PC-3 (cell line): ENCODE measurements at regions not wholly inside any gene's neighbourhood (a gene's known extent, or its start where the extent isn't known, plus 50 kb on each side); places are given as distances from the start of the nearest gene placed in this dataset.

Experiments used
- ATAC-seq: fragments of 200-7000 bp; cut with Tn5 transposase; 2 replicates; pipeline ENCODE4 v1.9.1; 2020; ENCODE audit warnings: mild to moderate bottlenecking, moderate library complexity
- BruUV-seq: library from RNA; stranded (reverse); fragments of 400-500 nt; replicated peaks from 2 replicates; lab custom pipeline; 2021; lab: Mats Ljungman, UMichigan
- CTCF ChIA-PET: fragments of 300-600 bp; sonication (Branson Sonifier 250); formaldehyde crosslinking; loops from one replicate; lab custom pipeline; 2022; ENCODE audit warnings: antibody characterized with exemption; lab: Charles Lee
- POLR2A ChIA-PET: fragments of 300-600 bp; sonication (Branson Sonifier 250); formaldehyde crosslinking; loops from one replicate; lab custom pipeline; 2022; ENCODE audit warnings: antibody characterized with exemption; ENCODE audit not compliant: unreplicated experiment; lab: Charles Lee
- DNase-seq: peaks from one replicate; pipeline ENCODE4 v3.0.0-alpha.2; 2015
- H2AFZ ChIP-seq: fragments of 300-600 bp; sonication (generic); 2 replicates; pipeline ENCODE4 v1.6.0; 2016; ENCODE audit warnings: antibody characterized with exemption, low read length
- H3F3A ChIP-seq: fragments of 300-600 bp; sonication (generic); one replicate; pipeline ENCODE4 v1.6.0; 2017; ENCODE audit warnings: antibody characterized with exemption, low read length, control low read depth, mild to moderate bottlenecking; ENCODE audit not compliant: unreplicated experiment
- H3K27ac ChIP-seq: fragments of 300-600 bp; sonication (generic); 2 replicates; pipeline ENCODE4 v1.5.1; 2016; ENCODE audit warnings: mild to moderate bottlenecking, low read length
- H3K27me3 ChIP-seq: fragments of 300-600 bp; sonication (generic); 2 replicates; pipeline ENCODE4 v1.6.1; 2016; ENCODE audit warnings: low read length, mixed read lengths
- H3K36me3 ChIP-seq: fragments of 300-600 bp; sonication (generic); 2 replicates; pipeline ENCODE4 v1.6.1; 2016; ENCODE audit warnings: low read depth, mixed run types, low read length, mixed read lengths
- H3K4me1 ChIP-seq: fragments of 300-600 bp; sonication (generic); 2 replicates; pipeline ENCODE4 v1.5.1; 2016; ENCODE audit warnings: low read length; ENCODE audit not compliant: insufficient read depth
- H3K4me2 ChIP-seq: fragments of 300-600 bp; sonication (generic); 2 replicates; pipeline ENCODE4 v1.6.0; 2016; ENCODE audit warnings: low read length
- H3K4me3 ChIP-seq: fragments of 300-600 bp; sonication (generic); 2 replicates; pipeline ENCODE4 v1.5.1; 2016; ENCODE audit warnings: mild to moderate bottlenecking, low read length, mixed read lengths
- H3K79me2 ChIP-seq: fragments of 300-600 bp; sonication (generic); 2 replicates; pipeline ENCODE4 v1.6.1; 2017; ENCODE audit warnings: low read length, mixed read lengths
- H3K9ac ChIP-seq: fragments of 300-600 bp; sonication (generic); 2 replicates; pipeline ENCODE4 v1.6.0; 2016; ENCODE audit warnings: mild to moderate bottlenecking, low read length
- H3K9me2 ChIP-seq: fragments of 300-600 bp; sonication (generic); replicated peaks from 2 replicates; pipeline ENCODE4 v1.6.1; 2016; ENCODE audit warnings: mixed run types, low read length, mixed read lengths
- H3K9me3 ChIP-seq: fragments of 300-600 bp; sonication (generic); 2 replicates; pipeline ENCODE4 v1.6.1; 2016; ENCODE audit warnings: low read length, mixed read lengths
- H4K20me1 ChIP-seq: fragments of 300-600 bp; sonication (generic); 2 replicates; pipeline ENCODE4 v1.6.1; 2016; ENCODE audit warnings: low read length, mixed read lengths
- EZH2 ChIP-seq: fragments of 300-600 bp; sonication (generic); IDR thresholded peaks from one replicate; pipeline ENCODE4 v1.6.1; 2017; ENCODE audit warnings: antibody characterized with exemption, mild to moderate bottlenecking, low read length; ENCODE audit not compliant: unreplicated experiment
- EZH2phosphoT487 ChIP-seq: fragments of 300-600 bp; sonication (generic); IDR thresholded peaks from 2 replicates; pipeline ENCODE4 v1.6.1; 2018; ENCODE audit warnings: mild to moderate bottlenecking, antibody characterized with exemption, low read length, borderline replicate concordance
- intact Hi-C: fragments of 100-400 bp; cut with micrococcal nuclease; formaldehyde crosslinking; loops from 2 replicates; pipeline ENCODE4 v1.9.0; 2023
- TF ChIP-seq, protein P1 (sequence below): fragments of 300-600 bp; sonication (generic); conservative IDR thresholded peaks from 2 replicates; pipeline ENCODE4 v1.5.1; 2017; ENCODE audit warnings: antibody characterized with exemption, low read depth, mild to moderate bottlenecking, low read length

DNA sequence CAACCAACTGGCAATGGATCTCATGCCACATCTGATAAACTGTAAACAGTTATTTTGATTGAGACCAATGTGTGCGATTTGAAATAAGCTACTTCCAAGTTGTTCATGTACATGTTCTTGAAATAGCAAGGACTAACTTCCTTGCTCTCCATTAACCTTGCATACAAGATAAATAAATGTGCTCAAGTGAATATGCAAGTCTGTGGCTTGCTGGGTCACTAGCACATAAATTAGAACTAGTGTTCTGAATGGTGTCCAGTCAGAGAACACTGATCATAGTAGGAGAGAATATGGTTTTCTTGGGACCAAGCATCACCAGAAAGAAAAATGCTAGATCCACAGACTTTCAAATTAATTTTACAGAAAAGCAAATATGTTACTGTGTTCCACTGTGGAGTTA, 640.0 kb upstream of the CCDC54 start:
- no peak overlapping the region for H3K27ac ChIP-seq
- H3F3A ChIP-seq = no peaks in the 10 kb centered on the region
- CTCF ChIA-PET = no interaction called here
- no peaks in the 10 kb centered on the region for H3K9me2 ChIP-seq
- POLR2A ChIA-PET = no interaction called here
- intact Hi-C loops = no loop called here
- H3K9me3 ChIP-seq = no peaks in the 10 kb centered on the region
- no peak for DNase-seq
- H3K4me2 ChIP-seq = no peak overlapping the region
- no peak overlapping the region for H3K4me3 ChIP-seq
- no peaks in the 10 kb centered on the region for H3K79me2 ChIP-seq
- H3K27me3 ChIP-seq = no peaks in the 10 kb centered on the region
- ATAC-seq = no peak
- TF ChIP-seq, protein P1, sequence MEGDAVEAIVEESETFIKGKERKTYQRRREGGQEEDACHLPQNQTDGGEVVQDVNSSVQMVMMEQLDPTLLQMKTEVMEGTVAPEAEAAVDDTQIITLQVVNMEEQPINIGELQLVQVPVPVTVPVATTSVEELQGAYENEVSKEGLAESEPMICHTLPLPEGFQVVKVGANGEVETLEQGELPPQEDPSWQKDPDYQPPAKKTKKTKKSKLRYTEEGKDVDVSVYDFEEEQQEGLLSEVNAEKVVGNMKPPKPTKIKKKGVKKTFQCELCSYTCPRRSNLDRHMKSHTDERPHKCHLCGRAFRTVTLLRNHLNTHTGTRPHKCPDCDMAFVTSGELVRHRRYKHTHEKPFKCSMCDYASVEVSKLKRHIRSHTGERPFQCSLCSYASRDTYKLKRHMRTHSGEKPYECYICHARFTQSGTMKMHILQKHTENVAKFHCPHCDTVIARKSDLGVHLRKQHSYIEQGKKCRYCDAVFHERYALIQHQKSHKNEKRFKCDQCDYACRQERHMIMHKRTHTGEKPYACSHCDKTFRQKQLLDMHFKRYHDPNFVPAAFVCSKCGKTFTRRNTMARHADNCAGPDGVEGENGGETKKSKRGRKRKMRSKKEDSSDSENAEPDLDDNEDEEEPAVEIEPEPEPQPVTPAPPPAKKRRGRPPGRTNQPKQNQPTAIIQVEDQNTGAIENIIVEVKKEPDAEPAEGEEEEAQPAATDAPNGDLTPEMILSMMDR = no peak
- TF ChIP-seq EZH2 (no peak), EZH2phosphoT487 (no peak)
- BruUV-seq = no TSS peak
- H3K4me1 ChIP-seq = no peaks in the 10 kb centered on the region
- no peaks in the 10 kb centered on the region for H3K36me3 ChIP-seq
- no peaks in the 10 kb centered on the region for H4K20me1 ChIP-seq
- H3K9ac ChIP-seq = no peak overlapping the region
- no peak overlapping the region for H2AFZ ChIP-seq

DNA sequence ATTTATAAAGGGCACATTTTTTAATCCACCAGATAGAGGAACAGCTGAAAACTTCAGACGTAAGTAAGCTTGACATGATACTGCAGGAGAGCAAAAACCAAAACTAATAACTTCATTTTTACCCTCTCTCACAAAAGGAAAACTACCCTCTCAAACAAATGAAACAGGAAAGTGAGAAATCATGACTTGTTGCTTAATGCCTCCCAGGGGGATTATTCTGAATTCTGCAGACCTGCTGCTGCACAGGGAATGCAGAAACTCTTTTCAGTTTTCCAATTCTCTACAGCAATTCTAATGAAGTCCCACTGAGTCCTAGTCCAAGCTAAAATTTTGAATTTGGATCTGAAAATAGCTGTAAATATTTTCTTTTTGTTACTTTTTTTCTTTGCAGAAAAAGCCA, 637.1 kb upstream of the CCDC54 start:
- intact Hi-C loops = no loop called here
- TF ChIP-seq EZH2 (no peak), EZH2phosphoT487 (no peak)
- TF ChIP-seq, protein P1 = no peak
- ChIA-PET CTCF (no interaction called here), POLR2A (no interaction called here)
- H3K9me3 ChIP-seq = no peaks in the 10 kb centered on the region
- no peaks in the 10 kb centered on the region for H3K79me2 ChIP-seq
- no peak overlapping the region for H3K4me3 ChIP-seq
- ATAC-seq (no peak), DNase-seq (no peak)
- no peak overlapping the region for H3K9ac ChIP-seq
- H3K36me3 ChIP-seq = no peaks in the 10 kb centered on the region
- no TSS peak for BruUV-seq
- no peaks in the 10 kb centered on the region for H3K4me1 ChIP-seq
- no peaks in the 10 kb centered on the region for H3K27me3 ChIP-seq
- no peak overlapping the region for H3K27ac ChIP-seq
- H3K9me2 ChIP-seq = no peaks in the 10 kb centered on the region
- H3F3A ChIP-seq = no peaks in the 10 kb centered on the region
- H2AFZ ChIP-seq = no peak overlapping the region
- no peak overlapping the region for H3K4me2 ChIP-seq
- H4K20me1 ChIP-seq = no peaks in the 10 kb centered on the region

DNA sequence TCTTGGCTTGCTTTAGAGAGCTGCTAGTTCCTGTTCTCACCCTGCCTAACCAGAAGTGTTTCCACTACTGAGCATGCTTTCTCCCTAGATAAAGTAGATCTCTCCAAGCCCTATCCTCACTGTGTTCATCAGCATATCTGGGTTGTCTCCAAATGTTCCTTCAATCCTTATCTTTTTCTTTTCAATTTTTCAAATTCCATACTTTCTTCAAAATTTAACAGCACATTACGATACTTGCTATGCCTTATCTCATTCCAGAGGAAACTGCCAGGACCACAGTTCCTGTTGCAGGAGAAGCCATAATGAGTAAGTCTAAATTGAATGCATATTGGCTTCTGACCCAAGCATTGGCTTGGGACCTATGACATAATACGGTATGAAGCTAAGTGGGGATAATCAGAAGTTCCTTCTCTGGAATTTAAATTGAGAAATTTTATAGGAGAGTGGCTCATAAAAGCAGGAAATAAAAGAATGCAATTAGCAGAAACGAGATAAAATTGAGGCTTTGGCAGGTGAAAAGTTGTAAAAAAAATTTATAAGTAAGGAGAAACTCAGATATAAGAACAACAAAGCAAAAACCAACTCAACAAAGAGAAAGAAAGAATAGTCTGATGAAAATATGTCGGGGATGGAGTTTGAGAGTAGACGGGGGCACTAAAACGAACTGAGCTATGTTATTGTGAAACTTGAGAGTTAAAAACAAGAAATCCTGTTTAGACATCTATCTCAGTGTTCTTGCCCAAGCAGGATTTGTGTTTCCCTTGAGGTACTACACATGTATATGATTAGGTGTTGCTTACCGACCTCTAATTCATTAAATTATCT, 631.7 kb upstream of the CCDC54 start:
- Histone ChIP-seq H3K9ac (no peak overlapping the region), H3K79me2 (no peaks in the 10 kb centered on the region), H3K4me2 (no peak overlapping the region), H3K4me3 (no peak overlapping the region), H3K36me3 (no peaks in the 10 kb centered on the region), H3K9me3 (no peaks in the 10 kb centered on the region), H3F3A (no peaks in the 10 kb centered on the region), H3K9me2 (no peaks in the 10 kb centered on the region), H4K20me1 (no peaks in the 10 kb centered on the region), H3K27me3 (no peaks in the 10 kb centered on the region), H3K27ac (no peak overlapping the region), H2AFZ (no peak overlapping the region), H3K4me1 (no peaks in the 10 kb centered on the region)
- intact Hi-C loops = no loop called here
- ATAC-seq = no peak
- BruUV-seq = no TSS peak
- no peak for DNase-seq
- TF ChIP-seq, protein P1 = no peak
- no peak for TF ChIP-seq EZH2
- no peak for TF ChIP-seq EZH2phosphoT487
- ChIA-PET POLR2A (interaction anchor here (0.6 kb wide), 1 partner anchor 214 kb away, joined by 3 read pairs; no protein-coding TSS in a partner anchor), CTCF (no interaction called here)
